ENCODE measurements at regions not wholly inside any gene's neighbourhood (a gene's known extent, or its start where the extent isn't known, plus 50 kb on each side); places are given as distances from the start of the nearest gene placed in this dataset.

DNA sequence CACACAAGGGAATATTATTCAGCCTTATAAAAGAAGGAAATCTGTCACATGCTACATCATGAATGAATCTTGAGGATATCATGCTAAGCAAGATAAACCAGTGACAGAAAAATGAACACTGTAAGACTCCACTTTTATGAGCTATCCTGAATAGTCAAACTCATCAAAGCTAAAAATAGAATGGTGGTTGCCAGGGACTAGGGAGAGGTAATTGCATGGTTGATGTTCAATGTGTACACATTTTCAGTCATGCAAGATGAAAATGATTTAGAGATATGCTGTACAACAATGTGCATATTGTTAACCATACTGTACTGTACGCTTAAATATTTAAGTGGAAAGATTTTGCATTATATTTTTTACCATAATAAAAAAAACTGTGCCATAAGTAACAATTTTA, 1349.1 kb downstream of the XPNPEP1 start:
- in situ Hi-C loops (cut with MboI; ENCODE audit: low pct_unique_long_range_greater_than_20kb, low sequenced_read_pairs, unreplicated experiment) = no loop called here
- no peak for DNase-seq (ENCODE audit: low spot score)
- no peak for TF ChIP-seq CTCF (IDR thresholded peaks at IDR 0.05; ENCODE audit: extremely low read depth, insufficient read depth, missing control alignments)

DNA sequence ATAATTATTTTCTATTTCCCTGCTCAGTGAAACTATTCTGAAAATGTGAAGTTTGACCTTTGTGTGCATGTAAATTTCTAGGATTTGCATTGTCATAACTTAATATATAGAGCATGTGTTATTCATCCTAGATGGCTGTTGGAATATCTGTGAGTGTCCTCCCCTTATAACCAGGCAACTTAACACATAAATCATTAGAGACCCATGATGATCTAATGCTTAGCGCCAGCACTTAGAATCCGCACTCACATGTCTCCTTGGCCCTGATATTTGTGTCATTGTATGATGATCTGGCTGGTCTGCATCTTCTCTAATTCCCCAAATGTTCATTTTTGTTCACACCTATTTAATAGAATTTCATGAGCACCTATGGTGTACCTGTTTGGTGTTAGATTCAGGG, 1354.5 kb downstream of the XPNPEP1 start:
- in situ Hi-C loops (cut with MboI; ENCODE audit: low pct_unique_long_range_greater_than_20kb, low sequenced_read_pairs, unreplicated experiment) = no loop called here
- no peak for TF ChIP-seq CTCF (IDR thresholded peaks at IDR 0.05; ENCODE audit: extremely low read depth, insufficient read depth, missing control alignments)
- DNase-seq (ENCODE audit: low spot score) = no peak

DNA sequence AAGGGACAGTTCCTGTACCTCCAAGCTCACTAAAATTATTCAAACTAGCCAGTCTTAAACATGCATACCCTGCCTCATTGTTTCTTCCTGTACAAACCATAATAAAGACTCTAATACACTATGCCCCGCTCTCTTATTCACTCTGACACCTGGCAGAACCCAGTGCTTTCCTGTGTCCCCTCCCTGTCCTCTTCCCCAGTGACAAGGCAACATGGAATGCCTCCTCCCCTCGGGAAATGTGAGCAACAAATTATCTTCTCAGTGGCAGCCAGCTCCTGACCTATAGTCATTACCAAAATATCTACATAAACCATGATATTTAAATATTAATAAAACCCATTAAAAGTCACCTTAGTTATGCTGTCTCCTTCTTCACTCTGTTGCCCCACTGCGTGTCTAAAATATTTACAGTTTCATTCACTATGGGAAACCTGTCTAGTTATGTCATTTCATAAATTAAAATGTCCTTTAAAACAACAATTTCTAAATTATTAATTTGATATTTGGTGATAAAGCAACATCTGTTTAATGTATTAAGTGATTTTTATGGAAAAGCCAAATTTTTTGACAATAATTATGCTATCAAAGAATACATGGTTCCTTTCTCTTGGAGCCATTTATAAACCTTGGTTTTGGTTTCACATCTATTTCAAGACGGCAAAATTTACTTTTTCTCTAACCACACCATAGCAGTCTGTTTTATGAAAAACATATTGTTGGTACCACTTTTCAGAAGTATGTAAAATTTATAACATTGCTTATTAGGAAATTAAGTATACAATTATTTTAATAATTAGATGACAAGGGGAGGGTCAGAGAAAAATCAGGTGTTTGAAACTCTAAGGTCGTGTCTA, 1355.2 kb downstream of the XPNPEP1 start:
- TF ChIP-seq CTCF (IDR thresholded peaks at IDR 0.05; ENCODE audit: extremely low read depth, insufficient read depth, missing control alignments) = no peak
- no peak for DNase-seq (ENCODE audit: low spot score)
- in situ Hi-C loops (cut with MboI; ENCODE audit: low pct_unique_long_range_greater_than_20kb, low sequenced_read_pairs, unreplicated experiment) = no loop called here

DNA sequence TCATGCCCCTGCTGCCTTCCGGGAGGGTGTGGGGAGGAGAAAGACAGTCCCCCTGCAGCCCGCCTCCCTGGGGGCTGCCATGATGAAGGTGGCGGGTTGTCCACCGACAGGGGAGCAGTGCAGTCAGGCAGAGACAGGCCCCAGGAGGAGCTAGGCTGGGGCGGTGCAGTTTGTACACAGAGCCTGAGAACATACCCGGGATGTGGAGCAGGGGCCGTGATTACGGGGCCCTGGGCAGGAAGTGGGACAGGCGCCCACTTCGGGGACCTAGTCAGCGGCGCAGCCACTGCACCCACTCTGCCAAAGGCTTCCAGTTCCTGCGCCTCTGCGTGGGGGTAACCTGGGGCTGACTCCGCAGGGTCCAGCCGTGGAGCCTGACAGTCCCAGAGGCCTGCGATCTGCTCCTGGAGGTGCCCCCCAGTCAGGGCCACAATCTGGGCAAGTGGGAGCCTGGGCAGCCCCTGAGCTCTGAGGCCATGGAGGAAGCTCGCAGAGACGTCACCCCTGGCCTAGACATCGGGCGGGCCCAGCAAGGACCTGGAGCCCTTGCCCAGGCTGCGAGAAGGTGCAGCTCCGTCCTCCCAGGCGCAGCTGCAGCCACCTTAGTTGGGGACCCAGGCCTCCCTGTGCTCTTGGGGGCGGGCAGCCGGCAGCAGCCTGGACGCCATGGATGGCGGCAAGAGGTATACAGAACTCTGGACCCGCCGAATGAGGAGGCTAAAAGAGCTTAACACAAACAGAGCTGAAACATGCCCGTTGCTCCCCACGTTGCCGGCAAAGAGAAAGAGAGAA, 1356.8 kb downstream of the XPNPEP1 start:
- TF ChIP-seq CTCF (IDR thresholded peaks at IDR 0.05; ENCODE audit: extremely low read depth, insufficient read depth, missing control alignments) = no peak
- no peak for DNase-seq (ENCODE audit: low spot score)

GRCh38 chr10:108562105-108562504, 1361.2 kb downstream of the XPNPEP1 start:
- in situ Hi-C loops (cut with MboI; ENCODE audit: low pct_unique_long_range_greater_than_20kb, low sequenced_read_pairs, unreplicated experiment) = no loop called here
- TF ChIP-seq CTCF (IDR thresholded peaks at IDR 0.05; ENCODE audit: extremely low read depth, insufficient read depth, missing control alignments) = no peak
- no peak for DNase-seq (ENCODE audit: low spot score)

More for the DNA sequence above, 1356.8 kb downstream of the XPNPEP1 start:
- in situ Hi-C loops (cut with MboI; ENCODE audit: low pct_unique_long_range_greater_than_20kb, low sequenced_read_pairs, unreplicated experiment) = no loop called here

GRCh38 chr10:108561649-108562048, 1361.7 kb downstream of the XPNPEP1 start:
- TF ChIP-seq CTCF (IDR thresholded peaks at IDR 0.05; ENCODE audit: extremely low read depth, insufficient read depth, missing control alignments) = no peak
- in situ Hi-C loops (cut with MboI; ENCODE audit: low pct_unique_long_range_greater_than_20kb, low sequenced_read_pairs, unreplicated experiment) = no loop called here
- no peak for DNase-seq (ENCODE audit: low spot score)
